Erythroblast (primary cell): ENCODE measurements at regions not wholly inside any gene's neighbourhood (a gene's known extent, or its start where the extent isn't known, plus 50 kb on each side); places are given as distances from the start of the nearest gene placed in this dataset.

Source experiments
- GATA1 ChIP-seq: IDR thresholded peaks from 2 replicates; pipeline ENCODE4 v1.6.1; 2011; ENCODE audit warnings: low read depth, mild to moderate bottlenecking, control low read depth, low read length, moderate library complexity
- POLR2A ChIP-seq: IDR thresholded peaks from 2 replicates; pipeline ENCODE4 v1.6.1; 2011; ENCODE audit warnings: mild to moderate bottlenecking, low read length

DNA sequence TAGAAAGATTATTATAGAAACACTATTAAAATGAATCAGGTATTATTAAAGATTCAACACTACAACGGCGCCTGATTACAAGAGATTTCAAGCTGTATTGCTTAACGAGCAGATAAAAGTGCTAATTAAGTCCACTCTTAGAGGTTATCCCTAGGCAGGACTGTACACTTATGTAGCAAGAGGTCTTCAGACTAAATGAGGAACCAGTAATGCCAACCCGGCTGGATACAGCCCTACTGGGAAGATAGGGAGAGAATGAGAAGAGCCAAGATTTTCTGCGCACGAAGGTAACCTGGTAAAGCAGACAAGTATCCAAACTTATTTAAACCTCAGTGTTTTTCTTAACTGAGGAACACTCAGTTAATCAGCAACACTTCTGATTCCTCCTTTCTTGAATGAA, 115.7 kb upstream of the HIVEP3 start:
- TF ChIP-seq POLR2A (no peak), GATA1 (no peak)
